Rectal smooth muscle tissue (tissue), 1 donor: ENCODE measurements at regions not wholly inside any gene's neighbourhood (a gene's known extent, or its start where the extent isn't known, plus 50 kb on each side); places are given as distances from the start of the nearest gene placed in this dataset.

ENCODE experiments used
- H3K27ac ChIP-seq: one replicate; pipeline ENCODE4 v1.7.0; 2013; ENCODE audit warnings: low read depth, low read length, inconsistent platforms
- H3K27me3 ChIP-seq: one replicate; pipeline ENCODE4 v1.7.0; 2013; ENCODE audit warnings: low read length; ENCODE audit not compliant: control insufficient read depth, insufficient read depth
- H3K36me3 ChIP-seq: one replicate; pipeline ENCODE4 v1.7.0; 2013; ENCODE audit warnings: low read length; ENCODE audit not compliant: control insufficient read depth, insufficient read depth
- H3K4me1 ChIP-seq: one replicate; pipeline ENCODE4 v1.7.0; 2013; ENCODE audit warnings: low read length; ENCODE audit not compliant: control insufficient read depth, insufficient read depth
- H3K4me3 ChIP-seq: one replicate; pipeline ENCODE4 v1.7.0; 2013; ENCODE audit warnings: low read length
- H3K9ac ChIP-seq: one replicate; pipeline ENCODE4 v1.7.0; 2013; ENCODE audit warnings: low read length

GRCh38 chr6:168215121-168215808, 104.3 kb downstream of the DACT2 start:
- Histone ChIP-seq H3K27ac (no peak overlapping the region), H3K4me3 (no peak overlapping the region), H3K27me3 (no peaks in the 10 kb centered on the region), H3K36me3 (no peaks in the 10 kb centered on the region), H3K9ac (no peak overlapping the region), H3K4me1 (no peaks in the 10 kb centered on the region)

DNA sequence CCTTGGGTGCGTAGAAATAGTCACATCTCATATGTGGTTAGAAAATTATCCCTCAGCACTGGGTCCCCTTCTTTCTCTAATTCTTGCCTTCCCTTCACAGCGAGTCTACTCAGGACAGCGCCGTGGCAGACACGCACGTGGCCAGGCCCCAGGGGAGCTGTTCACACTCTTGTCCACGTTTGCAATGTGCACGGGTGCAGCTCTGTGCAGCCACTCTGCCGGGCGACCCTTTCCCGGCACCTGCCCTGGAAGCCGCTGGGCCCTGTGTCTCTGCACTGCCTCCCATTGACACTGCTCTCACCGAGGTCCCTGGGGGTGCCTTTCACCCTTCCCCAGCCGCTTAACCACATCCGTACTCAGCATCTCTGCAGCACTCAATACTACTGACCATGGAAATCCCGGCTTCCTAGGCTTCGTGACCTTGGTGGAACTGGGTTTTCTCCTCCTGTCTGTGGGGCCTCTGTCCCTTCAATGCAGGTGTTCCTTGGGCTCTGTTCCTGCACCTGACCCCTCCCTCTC, 104.9 kb downstream of the DACT2 start:
- H3K9ac ChIP-seq, result no peak overlapping the region
- H3K4me1 ChIP-seq, result no peaks in the 10 kb centered on the region
- H3K36me3 ChIP-seq, result no peaks in the 10 kb centered on the region
- H3K27ac ChIP-seq, result no peak overlapping the region
- H3K4me3 ChIP-seq, result no peak overlapping the region
- H3K27me3 ChIP-seq, result no peaks in the 10 kb centered on the region

DNA sequence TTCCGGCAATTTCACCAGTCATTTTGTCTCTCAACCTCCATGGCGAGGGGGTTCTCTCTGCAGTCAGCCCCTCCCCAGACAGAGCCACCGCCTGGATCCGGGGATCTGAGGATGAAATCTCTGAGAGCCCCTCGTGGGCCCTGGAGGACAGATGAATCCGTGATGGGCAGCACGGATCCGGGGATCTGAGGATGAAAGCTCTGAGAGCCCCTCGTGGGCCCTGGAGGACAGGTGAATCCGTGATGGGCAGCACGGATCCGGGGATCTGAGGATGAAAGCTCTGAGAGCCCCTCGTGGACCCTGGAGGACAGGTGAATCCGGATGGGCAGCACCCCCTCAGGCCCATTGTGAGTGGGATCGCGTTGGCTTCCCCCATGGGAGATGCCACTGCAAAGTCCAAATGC, 106.5 kb downstream of the DACT2 start:
- Histone ChIP-seq H3K4me3 (no peak overlapping the region), H3K4me1 (no peaks in the 10 kb centered on the region), H3K9ac (no peak overlapping the region), H3K27ac (no peak overlapping the region), H3K36me3 (no peaks in the 10 kb centered on the region), H3K27me3 (no peaks in the 10 kb centered on the region)

- Histone ChIP-seq H3K4me3 (no peak overlapping the region), H3K27me3 (no peaks in the 10 kb centered on the region), H3K36me3 (no peaks in the 10 kb centered on the region), H3K27ac (no peak overlapping the region), H3K9ac (no peak overlapping the region), H3K4me1 (no peaks in the 10 kb centered on the region)
Observed at GRCh38 chr6:168212362-168212761, 107.2 kb downstream of the DACT2 start.

- H3K4me3 ChIP-seq, result no peak overlapping the region
- no peak overlapping the region for H3K27ac ChIP-seq
- H3K9ac ChIP-seq, result no peak overlapping the region
- no peaks in the 10 kb centered on the region for H3K36me3 ChIP-seq
- H3K4me1 ChIP-seq, result no peaks in the 10 kb centered on the region
- no peaks in the 10 kb centered on the region for H3K27me3 ChIP-seq
Observed at GRCh38 chr6:168211681-168212080, 107.9 kb downstream of the DACT2 start.

DNA sequence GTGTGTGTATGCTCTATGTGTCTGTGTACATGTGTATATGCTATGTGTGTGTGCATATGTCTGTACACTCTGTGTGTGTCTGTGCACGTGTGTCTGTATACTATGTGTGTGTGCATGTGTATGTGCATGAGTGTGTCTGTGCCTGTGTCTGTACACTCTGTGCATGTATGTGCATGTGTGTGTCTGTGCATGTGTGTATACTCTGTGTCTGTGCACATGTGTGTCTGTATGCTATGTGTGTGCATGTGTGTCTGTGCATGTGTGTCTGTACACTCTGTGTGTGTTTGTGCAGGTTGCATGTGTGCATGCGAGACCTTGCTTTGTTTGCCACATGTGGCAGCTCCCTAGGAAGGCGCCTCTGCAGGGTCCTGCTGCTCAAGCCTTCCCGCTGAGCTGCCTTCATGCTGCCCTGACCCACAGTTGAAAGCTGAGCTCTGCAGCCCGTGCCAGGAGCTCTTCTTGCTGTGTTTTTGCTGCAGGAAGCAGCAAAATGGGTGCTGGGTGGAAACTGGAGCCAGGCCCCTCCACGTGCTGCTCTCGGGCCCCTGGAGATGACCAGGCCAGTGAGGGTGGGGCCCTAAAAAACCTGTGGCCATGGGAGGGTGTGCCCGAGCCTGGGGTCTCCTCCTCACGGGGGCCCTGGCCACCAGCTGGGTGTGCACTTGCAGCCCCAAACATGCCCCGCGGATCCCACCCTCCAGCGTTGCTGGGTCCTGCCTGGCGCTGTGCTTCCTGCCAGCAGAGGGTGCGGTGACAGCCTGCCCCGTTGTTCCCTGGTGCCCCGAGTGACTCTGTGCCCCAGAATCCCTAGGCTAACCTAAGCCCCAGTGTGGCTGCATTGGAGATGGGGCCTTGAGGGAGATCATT, 109.1 kb downstream of the DACT2 start:
- H3K4me3 ChIP-seq, result no peak overlapping the region
- H3K27me3 ChIP-seq, result no peaks in the 10 kb centered on the region
- no peaks in the 10 kb centered on the region for H3K4me1 ChIP-seq
- H3K9ac ChIP-seq, result no peak overlapping the region
- no peak overlapping the region for H3K27ac ChIP-seq
- no peaks in the 10 kb centered on the region for H3K36me3 ChIP-seq

- Histone ChIP-seq H3K9ac (no peak overlapping the region), H3K4me3 (no peak overlapping the region), H3K27ac (no peak overlapping the region), H3K36me3 (no peaks in the 10 kb centered on the region), H3K27me3 (no peaks in the 10 kb centered on the region), H3K4me1 (no peaks in the 10 kb centered on the region)
Observed at GRCh38 chr6:168209420-168209819, 110.2 kb downstream of the DACT2 start.

DNA sequence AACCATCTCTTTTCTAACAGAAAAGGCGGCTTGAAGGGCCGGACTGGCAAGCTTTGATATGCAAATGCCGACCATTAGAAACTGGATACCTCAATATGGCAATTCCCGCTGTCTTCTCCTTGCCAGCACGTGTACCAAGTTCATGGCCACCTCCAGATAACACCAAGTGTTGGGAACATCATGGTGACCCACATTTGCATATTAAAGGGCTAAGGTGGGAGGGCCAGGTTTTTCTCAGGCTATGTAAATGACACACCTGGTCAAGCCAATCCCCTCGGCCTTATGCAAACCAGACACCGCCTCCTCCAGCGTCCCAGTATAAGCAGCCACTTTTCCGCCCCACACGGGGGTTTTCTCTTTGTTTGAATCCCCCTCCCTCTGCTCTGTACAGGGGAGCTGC, 110.7 kb downstream of the DACT2 start:
- no peak overlapping the region for H3K9ac ChIP-seq
- no peaks in the 10 kb centered on the region for H3K27me3 ChIP-seq
- H3K36me3 ChIP-seq, result no peaks in the 10 kb centered on the region
- H3K4me3 ChIP-seq, result no peak overlapping the region
- no peak overlapping the region for H3K27ac ChIP-seq
- no peaks in the 10 kb centered on the region for H3K4me1 ChIP-seq

DNA sequence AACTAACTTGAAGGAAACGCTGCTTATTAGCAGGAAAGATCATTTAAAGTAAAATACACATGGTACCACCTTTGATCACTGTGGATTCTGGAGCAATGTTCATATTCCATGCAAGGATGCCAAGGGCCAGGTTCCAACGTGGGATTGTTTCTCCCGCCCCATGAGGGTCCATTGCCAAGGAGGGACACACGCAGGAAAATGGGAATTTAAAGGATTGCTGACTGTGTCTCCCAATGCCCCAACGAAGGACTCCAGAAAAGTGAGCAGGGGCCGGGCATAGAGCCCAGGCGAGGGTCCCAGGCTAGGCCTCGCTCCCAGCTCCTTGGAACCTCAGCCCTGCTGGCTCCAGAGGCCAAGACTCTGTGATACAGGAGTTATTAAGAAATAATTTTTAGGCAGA, 111.2 kb downstream of the DACT2 start:
- Histone ChIP-seq H3K9ac (no peak overlapping the region), H3K27me3 (no peaks in the 10 kb centered on the region), H3K36me3 (no peaks in the 10 kb centered on the region), H3K27ac (no peak overlapping the region), H3K4me3 (no peak overlapping the region), H3K4me1 (no peaks in the 10 kb centered on the region)

GRCh38 chr6:168207421-168208175, 112.0 kb downstream of the DACT2 start:
- H3K27me3 ChIP-seq, result no peaks in the 10 kb centered on the region
- H3K9ac ChIP-seq, result no peak overlapping the region
- H3K27ac ChIP-seq, result no peak overlapping the region
- H3K36me3 ChIP-seq, result no peaks in the 10 kb centered on the region
- no peak overlapping the region for H3K4me3 ChIP-seq
- no peaks in the 10 kb centered on the region for H3K4me1 ChIP-seq

- Histone ChIP-seq H3K9ac (no peak overlapping the region), H3K4me3 (no peak overlapping the region), H3K27me3 (no peaks in the 10 kb centered on the region), H3K27ac (no peak overlapping the region), H3K4me1 (no peaks in the 10 kb centered on the region), H3K36me3 (no peaks in the 10 kb centered on the region)
Observed at GRCh38 chr6:168206661-168207274, 112.8 kb downstream of the DACT2 start.

- Histone ChIP-seq H3K27ac (no peak overlapping the region), H3K9ac (no peak overlapping the region), H3K27me3 (no peaks in the 10 kb centered on the region), H3K4me1 (no peaks in the 10 kb centered on the region), H3K4me3 (no peak overlapping the region), H3K36me3 (no peaks in the 10 kb centered on the region)
Observed at GRCh38 chr6:168206186-168206585, 113.4 kb downstream of the DACT2 start.
